ENCODE measurements at regions not wholly inside any gene's neighbourhood (a gene's known extent, or its start where the extent isn't known, plus 50 kb on each side); places are given as distances from the start of the nearest gene placed in this dataset.
"Not testable (repeated sequence)": the region's sequence is repeated elsewhere in the genome, so short reads cannot be mapped to it uniquely, and the experiment has no call there.

GRCh38 chr3:18199757-18200156 is 225.4 kb downstream of the SATB1 start:
- H3K9ac ChIP-seq (ENCODE audit: low read depth in 1 of 2, low read length in 2 of 2) = no peak overlapping the region
- H3K27ac ChIP-seq (ENCODE audit: low read depth in 2 of 2, low read length in 2 of 2) = no peak overlapping the region

GRCh38 chr3:18195836-18196235 is 229.3 kb downstream of the SATB1 start:
- Histone ChIP-seq H3K9me3 (ENCODE audit: control insufficient read depth in 2 of 2, low read length in 2 of 2) (no peaks in the 10 kb centered on the region), H3K36me3 (ENCODE audit: control insufficient read depth in 2 of 2, insufficient read depth in 2 of 2, low read length in 2 of 2) (no peaks in the 10 kb centered on the region), H3K27ac (ENCODE audit: low read depth in 2 of 2, low read length in 2 of 2) (no peak overlapping the region), H3K9ac (ENCODE audit: low read depth in 1 of 2, low read length in 2 of 2) (no peak overlapping the region), H3K4me3 (ENCODE audit: low read length in 2 of 2) (no peak overlapping the region), H3K27me3 (ENCODE audit: control insufficient read depth in 2 of 2, insufficient read depth in 2 of 2, low read length in 2 of 2) (no peaks in the 10 kb centered on the region), H3K4me1 (ENCODE audit: control insufficient read depth in 2 of 2, insufficient read depth in 2 of 2, low read length in 2 of 2) (no peaks in the 10 kb centered on the region)

More at GRCh38 chr3:18199757-18200156, 225.4 kb downstream of the SATB1 start:
- no peaks in the 10 kb centered on the region for H3K36me3 ChIP-seq (ENCODE audit: control insufficient read depth in 2 of 2, insufficient read depth in 2 of 2, low read length in 2 of 2)
- H3K4me3 ChIP-seq (ENCODE audit: low read length in 2 of 2) = no peak overlapping the region
- H3K4me1 ChIP-seq (ENCODE audit: control insufficient read depth in 2 of 2, insufficient read depth in 2 of 2, low read length in 2 of 2) = no peaks in the 10 kb centered on the region
- no peaks in the 10 kb centered on the region for H3K9me3 ChIP-seq (ENCODE audit: control insufficient read depth in 2 of 2, low read length in 2 of 2)
- H3K27me3 ChIP-seq (ENCODE audit: control insufficient read depth in 2 of 2, insufficient read depth in 2 of 2, low read length in 2 of 2) = no peaks in the 10 kb centered on the region

GRCh38 chr3:18194431-18194830 is 230.7 kb downstream of the SATB1 start:
- H3K36me3 ChIP-seq (ENCODE audit: control insufficient read depth in 2 of 2, insufficient read depth in 2 of 2, low read length in 2 of 2) = no peaks in the 10 kb centered on the region
- no peaks in the 10 kb centered on the region for H3K4me1 ChIP-seq (ENCODE audit: control insufficient read depth in 2 of 2, insufficient read depth in 2 of 2, low read length in 2 of 2)
- no peak overlapping the region for H3K4me3 ChIP-seq (ENCODE audit: low read length in 2 of 2)
- H3K9ac ChIP-seq (ENCODE audit: low read depth in 1 of 2, low read length in 2 of 2) = no peak overlapping the region
- no peaks in the 10 kb centered on the region for H3K27me3 ChIP-seq (ENCODE audit: control insufficient read depth in 2 of 2, insufficient read depth in 2 of 2, low read length in 2 of 2)
- no peak overlapping the region for H3K27ac ChIP-seq (ENCODE audit: low read depth in 2 of 2, low read length in 2 of 2)
- H3K9me3 ChIP-seq (ENCODE audit: control insufficient read depth in 2 of 2, low read length in 2 of 2) = no peaks in the 10 kb centered on the region

GRCh38 chr3:18190646-18191045 is 234.5 kb downstream of the SATB1 start:
- Histone ChIP-seq H3K27ac (ENCODE audit: low read depth in 2 of 2, low read length in 2 of 2) (no peak overlapping the region), H3K4me1 (ENCODE audit: control insufficient read depth in 2 of 2, insufficient read depth in 2 of 2, low read length in 2 of 2) (no peaks in the 10 kb centered on the region), H3K36me3 (ENCODE audit: control insufficient read depth in 2 of 2, insufficient read depth in 2 of 2, low read length in 2 of 2) (no peaks in the 10 kb centered on the region), H3K9me3 (ENCODE audit: control insufficient read depth in 2 of 2, low read length in 2 of 2) (no peaks in the 10 kb centered on the region), H3K9ac (ENCODE audit: low read depth in 1 of 2, low read length in 2 of 2) (no peak overlapping the region), H3K27me3 (ENCODE audit: control insufficient read depth in 2 of 2, insufficient read depth in 2 of 2, low read length in 2 of 2) (no peaks in the 10 kb centered on the region), H3K4me3 (ENCODE audit: low read length in 2 of 2) (no peak overlapping the region)

GRCh38 chr3:18189282-18190050 is 235.7 kb downstream of the SATB1 start:
- Histone ChIP-seq H3K27ac (ENCODE audit: low read depth in 2 of 2, low read length in 2 of 2) (no peak overlapping the region), H3K9me3 (ENCODE audit: control insufficient read depth in 2 of 2, low read length in 2 of 2) (no peaks in the 10 kb centered on the region), H3K4me1 (ENCODE audit: control insufficient read depth in 2 of 2, insufficient read depth in 2 of 2, low read length in 2 of 2) (no peaks in the 10 kb centered on the region), H3K36me3 (ENCODE audit: control insufficient read depth in 2 of 2, insufficient read depth in 2 of 2, low read length in 2 of 2) (no peaks in the 10 kb centered on the region), H3K4me3 (ENCODE audit: low read length in 2 of 2) (no peak overlapping the region), H3K9ac (ENCODE audit: low read depth in 1 of 2, low read length in 2 of 2) (no peak overlapping the region), H3K27me3 (ENCODE audit: control insufficient read depth in 2 of 2, insufficient read depth in 2 of 2, low read length in 2 of 2) (no peaks in the 10 kb centered on the region)

GRCh38 chr3:18188491-18188890 is 236.6 kb downstream of the SATB1 start:
- H3K9me3 ChIP-seq (ENCODE audit: control insufficient read depth in 2 of 2, low read length in 2 of 2) = no peaks in the 10 kb centered on the region
- no peak overlapping the region for H3K9ac ChIP-seq (ENCODE audit: low read depth in 1 of 2, low read length in 2 of 2)
- no peak overlapping the region for H3K27ac ChIP-seq (ENCODE audit: low read depth in 2 of 2, low read length in 2 of 2)
- no peak overlapping the region for H3K4me3 ChIP-seq (ENCODE audit: low read length in 2 of 2)
- no peaks in the 10 kb centered on the region for H3K27me3 ChIP-seq (ENCODE audit: control insufficient read depth in 2 of 2, insufficient read depth in 2 of 2, low read length in 2 of 2)
- no peaks in the 10 kb centered on the region for H3K36me3 ChIP-seq (ENCODE audit: control insufficient read depth in 2 of 2, insufficient read depth in 2 of 2, low read length in 2 of 2)
- no peaks in the 10 kb centered on the region for H3K4me1 ChIP-seq (ENCODE audit: control insufficient read depth in 2 of 2, insufficient read depth in 2 of 2, low read length in 2 of 2)

- Histone ChIP-seq H3K9me3 (ENCODE audit: control insufficient read depth in 2 of 2, low read length in 2 of 2) (no peaks in the 10 kb centered on the region), H3K4me1 (ENCODE audit: control insufficient read depth in 2 of 2, insufficient read depth in 2 of 2, low read length in 2 of 2) (no peaks in the 10 kb centered on the region), H3K4me3 (ENCODE audit: low read length in 2 of 2) (no peak overlapping the region), H3K9ac (ENCODE audit: low read depth in 1 of 2, low read length in 2 of 2) (no peak overlapping the region), H3K27me3 (ENCODE audit: control insufficient read depth in 2 of 2, insufficient read depth in 2 of 2, low read length in 2 of 2) (no peaks in the 10 kb centered on the region), H3K27ac (ENCODE audit: low read depth in 2 of 2, low read length in 2 of 2) (no peak overlapping the region), H3K36me3 (ENCODE audit: control insufficient read depth in 2 of 2, insufficient read depth in 2 of 2, low read length in 2 of 2) (no peaks in the 10 kb centered on the region)
Observed at GRCh38 chr3:18185624-18186023, 239.5 kb downstream of the SATB1 start.

GRCh38 chr3:18182923-18183322 is 242.2 kb downstream of the SATB1 start:
- not testable (repeated sequence) for H3K27me3 ChIP-seq (ENCODE audit: control insufficient read depth in 2 of 2, insufficient read depth in 2 of 2, low read length in 2 of 2); H3K4me1 ChIP-seq (ENCODE audit: control insufficient read depth in 2 of 2, insufficient read depth in 2 of 2, low read length in 2 of 2); H3K27ac ChIP-seq (ENCODE audit: low read depth in 2 of 2, low read length in 2 of 2); H3K9ac ChIP-seq (ENCODE audit: low read depth in 1 of 2, low read length in 2 of 2); H3K9me3 ChIP-seq (ENCODE audit: control insufficient read depth in 2 of 2, low read length in 2 of 2); H3K4me3 ChIP-seq (ENCODE audit: low read length in 2 of 2); H3K36me3 ChIP-seq (ENCODE audit: control insufficient read depth in 2 of 2, insufficient read depth in 2 of 2, low read length in 2 of 2)

GRCh38 chr3:18179521-18179920 is 245.6 kb downstream of the SATB1 start:
- no peak overlapping the region for H3K27ac ChIP-seq (ENCODE audit: low read depth in 2 of 2, low read length in 2 of 2)
- no peaks in the 10 kb centered on the region for H3K36me3 ChIP-seq (ENCODE audit: control insufficient read depth in 2 of 2, insufficient read depth in 2 of 2, low read length in 2 of 2)
- H3K9me3 ChIP-seq (ENCODE audit: control insufficient read depth in 2 of 2, low read length in 2 of 2) = no peaks in the 10 kb centered on the region
- H3K4me1 ChIP-seq (ENCODE audit: control insufficient read depth in 2 of 2, insufficient read depth in 2 of 2, low read length in 2 of 2) = no peaks in the 10 kb centered on the region
- no peak overlapping the region for H3K9ac ChIP-seq (ENCODE audit: low read depth in 1 of 2, low read length in 2 of 2)
- no peak overlapping the region for H3K4me3 ChIP-seq (ENCODE audit: low read length in 2 of 2)
- no peaks in the 10 kb centered on the region for H3K27me3 ChIP-seq (ENCODE audit: control insufficient read depth in 2 of 2, insufficient read depth in 2 of 2, low read length in 2 of 2)

GRCh38 chr3:18177271-18177670 is 247.9 kb downstream of the SATB1 start:
- H3K4me1 ChIP-seq (ENCODE audit: control insufficient read depth in 2 of 2, insufficient read depth in 2 of 2, low read length in 2 of 2) = no peaks in the 10 kb centered on the region
- no peak overlapping the region for H3K9ac ChIP-seq (ENCODE audit: low read depth in 1 of 2, low read length in 2 of 2)
- H3K4me3 ChIP-seq (ENCODE audit: low read length in 2 of 2) = no peak overlapping the region
- H3K27me3 ChIP-seq (ENCODE audit: control insufficient read depth in 2 of 2, insufficient read depth in 2 of 2, low read length in 2 of 2) = no peaks in the 10 kb centered on the region
- no peaks in the 10 kb centered on the region for H3K9me3 ChIP-seq (ENCODE audit: control insufficient read depth in 2 of 2, low read length in 2 of 2)
- no peaks in the 10 kb centered on the region for H3K36me3 ChIP-seq (ENCODE audit: control insufficient read depth in 2 of 2, insufficient read depth in 2 of 2, low read length in 2 of 2)
- H3K27ac ChIP-seq (ENCODE audit: low read depth in 2 of 2, low read length in 2 of 2) = no peak overlapping the region

Data from mucosa of rectum (tissue), 2 donors.